Amniotic stem cell (primary cell): ENCODE measurements at regions not wholly inside any gene's neighbourhood (a gene's known extent, or its start where the extent isn't known, plus 50 kb on each side); places are given as distances from the start of the nearest gene placed in this dataset.
A peak's percentile ranks its signal among the peaks of the same experiment; 100 is the strongest.

Experiments used
- DNase-seq: peaks from one replicate; lab custom pipeline; 2025; lab: John Stamatoyannopoulos, UW

DNA sequence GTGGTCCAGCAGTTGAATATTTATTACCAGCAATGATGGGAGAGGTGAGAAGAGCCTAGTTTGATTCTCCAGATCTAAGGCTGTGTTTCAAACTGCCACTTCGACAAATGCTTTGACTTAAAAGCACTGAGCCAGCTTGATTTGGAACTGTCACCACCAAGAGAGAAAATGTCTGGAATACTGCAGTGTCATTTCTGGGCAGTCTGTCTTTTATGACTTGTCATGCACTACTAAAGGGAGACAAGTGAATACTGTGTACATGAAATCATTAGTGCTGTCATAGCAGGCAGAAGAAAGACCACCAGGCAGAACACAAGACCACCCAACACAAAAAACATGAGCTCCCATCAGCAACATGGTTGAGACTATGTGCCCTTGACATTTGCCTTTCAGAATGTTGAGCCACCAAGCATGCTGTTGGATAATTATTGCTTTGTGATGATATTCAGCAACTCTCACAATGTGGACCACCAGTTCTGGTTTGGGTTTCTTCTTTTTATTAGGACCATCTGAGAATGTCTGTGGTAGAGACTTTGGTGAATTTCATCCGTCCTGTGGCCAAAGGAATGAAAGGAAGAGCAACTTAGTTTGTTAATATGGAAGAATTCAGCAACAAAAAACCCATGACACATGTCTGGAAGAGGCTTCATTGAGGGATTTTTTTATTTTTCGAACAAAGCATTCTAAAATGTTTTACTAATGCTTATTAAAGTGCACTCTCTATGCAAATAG is 125.8 kb downstream of the NTMT2 start:
- DNase-seq = no peak

DNA sequence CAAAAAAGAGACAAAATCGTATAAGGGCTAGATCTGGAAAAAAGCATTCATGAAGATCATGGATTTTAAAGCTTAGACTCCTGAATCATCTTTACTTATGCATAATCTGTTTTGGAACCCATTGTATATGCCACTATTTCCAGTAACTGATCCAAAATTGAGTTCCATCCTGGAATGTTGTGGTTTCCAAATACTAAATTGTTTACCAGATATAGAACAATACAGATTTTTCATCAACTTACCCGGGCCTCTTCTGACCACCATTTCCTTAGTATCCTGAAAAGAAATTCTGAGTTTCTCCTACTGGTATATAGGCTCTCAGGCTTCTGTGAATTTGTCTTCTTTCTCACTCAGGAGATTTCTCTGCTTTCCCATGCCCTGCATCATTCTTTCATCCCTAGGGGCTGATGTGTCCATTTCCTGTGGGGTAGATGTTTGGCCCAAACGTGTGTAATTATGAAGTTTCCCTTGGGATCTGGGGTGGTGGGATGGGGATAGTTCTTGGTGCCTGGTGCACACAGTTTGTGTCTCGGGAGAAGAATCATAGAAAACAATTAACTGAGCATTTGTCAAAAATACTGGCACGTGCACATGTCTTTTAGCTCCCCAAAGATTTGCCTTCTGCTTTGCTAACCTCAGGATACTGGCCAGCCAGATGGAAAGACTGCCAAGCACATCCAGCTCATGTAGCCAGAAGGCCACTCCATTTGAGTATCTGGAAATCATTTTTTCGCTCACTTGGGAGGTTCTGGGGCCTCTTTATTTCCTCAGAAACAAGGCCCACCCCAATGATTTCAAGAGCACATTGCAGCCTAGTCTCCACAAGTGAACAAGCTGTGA is 127.8 kb downstream of the NTMT2 start:
- DNase-seq = no peak

DNA sequence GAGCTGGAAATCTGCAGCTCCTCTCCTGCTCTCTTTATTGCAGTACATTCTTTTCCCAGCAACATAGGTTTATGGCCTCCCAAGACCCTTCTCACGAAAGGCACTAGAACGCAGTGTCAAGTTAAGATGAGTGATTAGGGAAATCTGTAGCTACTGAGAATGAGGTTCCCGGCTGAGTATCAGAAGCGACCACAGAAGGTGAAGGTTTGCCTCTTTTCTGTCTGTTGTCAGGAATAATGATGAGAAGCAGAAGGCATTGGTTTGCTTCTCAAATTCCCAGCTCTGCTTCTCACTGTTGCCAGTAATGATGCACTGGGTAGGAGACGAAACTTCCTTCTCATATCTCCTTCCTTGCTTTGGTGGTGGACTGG is 128.4 kb downstream of the NTMT2 start:
- no peak for DNase-seq

DNA sequence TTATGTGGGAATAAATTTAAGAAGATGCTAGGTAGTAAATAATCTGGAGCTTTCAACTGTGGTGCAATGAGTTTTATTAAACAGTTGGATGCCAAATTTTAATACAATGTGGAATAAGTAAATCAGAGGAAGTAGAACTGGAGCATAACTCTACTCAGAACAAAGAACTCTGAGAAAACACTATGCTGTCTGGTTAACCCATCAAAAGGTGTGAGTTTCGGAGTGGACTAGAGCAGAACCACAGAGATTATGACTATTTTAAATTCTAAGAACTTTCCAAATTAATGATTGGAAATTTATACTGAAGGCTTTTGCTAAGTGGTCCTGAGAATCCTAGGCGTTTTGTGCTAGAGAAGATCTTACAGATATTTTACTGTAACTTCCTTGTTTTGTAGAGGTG is 132.2 kb downstream of the NTMT2 start:
- no peak for DNase-seq

DNA sequence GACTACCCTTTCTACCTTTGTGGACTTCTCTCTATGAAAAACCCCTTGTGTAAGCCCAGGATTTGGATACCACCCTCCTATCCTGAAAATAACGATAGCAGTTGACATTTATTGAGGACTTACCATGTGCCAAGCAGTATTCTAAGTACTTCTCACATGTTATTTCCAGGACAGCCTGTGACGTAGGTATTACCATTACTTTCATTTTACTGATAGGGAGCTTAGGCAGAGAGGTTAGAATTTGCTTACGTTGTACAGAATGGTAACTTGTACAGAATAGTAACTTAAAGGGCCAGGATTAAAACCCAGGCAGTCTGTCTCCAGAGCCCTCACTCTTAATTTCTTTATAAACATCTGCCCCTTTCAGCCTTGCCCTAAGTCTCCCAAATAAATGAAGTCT is 138.3 kb downstream of the NTMT2 start:
- no peak for DNase-seq

DNA sequence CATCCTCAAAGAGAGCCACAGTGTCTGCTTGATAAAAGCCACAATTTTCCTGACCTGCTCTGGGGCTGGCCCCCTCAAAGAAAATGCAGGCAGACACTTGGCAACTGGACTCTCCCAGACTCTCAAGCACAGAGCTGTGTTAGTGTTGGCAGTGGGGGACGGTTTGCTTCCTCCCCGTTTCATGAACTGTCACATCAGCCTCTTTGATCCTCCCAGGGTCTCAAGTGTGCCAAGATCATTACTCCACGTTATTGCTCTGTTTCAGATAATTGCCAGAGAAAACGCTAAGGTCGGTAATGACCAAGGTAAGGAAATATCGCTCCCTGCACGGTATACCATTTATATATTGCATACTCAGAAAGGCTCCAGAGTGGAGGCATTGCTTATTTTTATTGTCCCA is 138.8 kb downstream of the NTMT2 start:
- DNase-seq = no peak

DNA sequence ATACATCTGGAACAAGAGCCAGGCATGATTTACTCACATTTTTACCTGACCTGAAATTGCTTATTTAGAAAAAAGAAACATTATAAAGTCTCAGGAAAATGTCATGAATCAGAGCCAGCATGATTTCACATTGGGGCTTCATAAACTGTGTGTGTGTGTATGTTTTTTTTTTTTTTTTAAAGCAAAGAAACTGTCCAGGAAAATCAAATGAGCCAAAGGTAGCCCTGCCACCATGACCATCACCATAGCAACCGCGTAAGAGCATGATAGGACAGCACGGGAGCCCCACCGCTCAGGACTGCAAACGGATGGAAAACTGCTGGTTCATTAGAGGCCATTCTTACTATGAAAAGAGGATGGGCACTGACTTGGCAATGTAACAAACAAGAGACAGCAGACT is 139.2 kb downstream of the NTMT2 start:
- no peak for DNase-seq

DNA sequence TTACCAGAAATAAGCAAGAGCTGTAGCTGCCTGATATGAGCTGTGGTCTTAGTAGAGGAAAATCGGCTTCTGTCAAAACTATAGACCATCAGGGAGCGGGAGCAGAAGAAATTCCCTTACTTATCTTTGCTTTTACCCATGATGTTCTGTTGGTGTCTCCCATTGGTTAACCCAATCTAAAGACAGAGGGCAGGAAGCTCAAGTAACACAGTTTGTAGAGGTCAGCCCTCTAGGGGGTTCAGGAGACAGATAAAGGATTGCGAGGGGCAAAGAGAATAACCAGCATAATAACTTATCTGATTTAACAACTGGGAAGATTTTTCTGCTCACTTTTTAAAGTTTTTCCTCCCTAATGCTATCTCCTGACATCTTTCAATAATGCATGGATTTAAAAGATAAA is 142.4 kb downstream of the NTMT2 start:
- DNase-seq = no peak

DNA sequence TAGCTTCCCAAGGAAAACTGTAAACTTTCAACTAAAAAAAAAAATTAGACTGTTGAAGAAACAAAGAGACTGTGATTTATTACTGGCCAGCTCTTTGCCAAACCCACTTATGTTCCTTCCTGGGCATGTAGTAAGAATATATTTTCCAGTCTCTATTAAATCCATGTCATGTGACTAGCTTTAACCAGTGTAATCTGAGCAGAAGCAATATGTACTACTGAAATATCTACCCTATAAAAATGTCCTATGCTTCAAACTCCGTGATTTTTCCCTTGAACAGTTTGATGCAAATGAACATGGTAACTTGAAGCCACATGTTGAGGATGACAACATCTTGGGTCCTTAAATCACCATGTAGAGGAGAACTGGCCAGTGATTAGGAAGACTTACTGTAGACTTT is 144.5 kb downstream of the NTMT2 start:
- DNase-seq = no peak

DNA sequence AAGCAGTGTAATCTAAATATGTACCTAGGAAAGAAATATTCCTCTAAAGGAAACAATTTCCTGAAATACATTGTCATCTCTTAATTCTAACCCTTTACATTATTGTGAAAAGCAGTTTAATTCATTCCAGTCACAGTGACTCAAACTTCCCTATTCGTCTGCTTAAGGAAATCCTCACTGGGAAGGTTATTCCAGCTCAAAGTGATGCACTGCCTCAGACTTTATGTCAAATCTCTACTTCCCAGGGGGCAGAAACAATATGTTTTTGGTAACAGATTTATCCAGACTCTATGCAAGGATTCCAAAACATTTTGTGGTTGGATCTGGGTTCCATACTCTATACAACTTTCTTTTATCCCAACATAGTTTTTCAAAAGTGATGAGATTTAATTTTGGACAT is 145.2 kb downstream of the NTMT2 start:
- DNase-seq = peak; percentile 1

DNA sequence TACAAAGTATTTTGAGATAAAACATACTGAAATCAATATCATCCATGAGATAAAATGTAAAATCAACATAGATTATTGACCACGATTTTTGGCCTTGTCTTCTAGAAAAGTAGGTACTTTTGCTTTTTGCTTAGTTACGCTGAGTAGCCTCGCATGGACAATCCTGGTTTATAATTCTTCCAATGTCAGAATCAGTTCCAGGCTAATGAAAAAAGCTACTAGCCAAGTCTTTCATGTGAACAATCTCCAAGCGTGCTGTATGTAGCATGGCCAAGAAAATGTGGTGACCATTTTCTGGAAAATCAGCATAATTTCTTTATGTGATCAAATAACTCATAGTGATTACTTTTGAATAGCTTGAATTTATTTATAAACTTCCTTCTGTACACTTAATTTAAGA is 145.8 kb downstream of the NTMT2 start:
- no peak for DNase-seq

DNA sequence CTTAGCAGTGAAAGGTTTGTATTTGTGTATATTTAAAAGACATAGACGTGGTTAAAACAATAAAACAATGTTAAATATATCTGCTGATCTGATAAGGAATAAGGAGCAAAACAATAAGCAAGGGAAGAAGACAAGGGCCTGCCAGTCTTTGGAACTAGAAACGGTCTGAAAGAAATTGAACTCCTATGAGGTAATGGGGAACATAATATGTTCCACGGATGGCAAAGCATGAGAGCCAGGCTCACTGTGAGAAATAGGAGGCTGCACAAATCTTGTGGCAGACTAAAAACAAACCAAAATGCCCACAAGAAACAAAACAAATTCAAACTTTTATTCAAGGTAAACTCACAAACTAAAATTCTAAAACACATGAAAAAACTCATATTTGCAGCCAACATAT is 150.5 kb downstream of the NTMT2 start:
- no peak for DNase-seq

DNA sequence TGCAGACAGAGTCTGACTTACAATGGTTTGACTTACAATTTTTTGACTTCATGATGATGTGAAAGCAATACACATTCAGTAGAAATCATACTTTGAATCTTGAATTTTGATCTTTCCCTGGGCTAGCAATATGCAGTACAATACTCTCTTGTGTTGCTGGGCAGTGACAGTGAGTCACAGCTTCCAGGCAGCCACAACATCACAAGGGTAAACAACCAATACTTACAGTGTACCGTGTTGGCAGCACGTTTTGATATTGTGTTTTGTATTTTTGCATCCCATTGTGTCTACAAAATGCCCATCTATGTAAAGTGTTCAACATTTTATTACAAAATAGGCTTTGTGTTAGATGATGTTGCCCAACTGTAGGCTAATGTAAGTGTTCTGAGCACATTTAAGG is 150.9 kb downstream of the NTMT2 start:
- DNase-seq = no peak

DNA sequence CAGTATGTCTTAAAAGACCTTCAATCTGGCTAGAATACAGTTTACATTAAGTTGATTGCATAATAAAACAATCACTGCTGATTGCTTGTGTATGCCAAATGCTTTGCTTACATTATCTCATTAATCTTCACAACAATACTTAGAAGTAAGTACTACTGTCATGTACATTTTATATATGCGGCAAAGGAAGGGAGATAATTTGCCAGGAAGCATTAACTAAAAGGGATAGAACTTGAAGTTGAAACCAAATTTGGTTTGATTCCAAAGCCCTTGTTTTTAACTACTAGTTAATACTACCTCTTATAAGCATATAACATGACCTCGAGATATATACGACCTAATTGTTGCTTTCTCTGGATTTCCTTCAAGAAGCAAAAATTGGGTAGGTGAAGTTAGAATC is 155.8 kb downstream of the NTMT2 start:
- DNase-seq = no peak

DNA sequence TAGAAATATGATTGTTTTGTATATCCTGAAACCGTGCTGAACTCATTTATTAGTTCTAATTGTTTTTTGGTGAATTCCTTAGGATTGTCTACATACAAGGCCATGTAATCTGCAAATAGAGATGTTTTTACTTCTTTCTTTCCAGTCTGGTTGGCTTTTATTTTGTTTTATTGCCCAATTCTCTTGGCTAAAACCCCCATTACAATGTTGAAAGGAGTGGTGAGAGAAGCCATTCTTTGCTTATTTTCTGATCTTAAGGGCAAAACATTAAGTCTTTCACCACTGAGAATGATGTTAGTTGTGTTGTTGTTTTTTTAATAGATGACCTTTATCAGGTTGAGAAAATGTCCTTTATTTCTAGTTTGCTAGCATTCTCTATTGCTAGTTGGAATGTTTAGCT is 157.3 kb downstream of the NTMT2 start:
- DNase-seq = no peak

DNA sequence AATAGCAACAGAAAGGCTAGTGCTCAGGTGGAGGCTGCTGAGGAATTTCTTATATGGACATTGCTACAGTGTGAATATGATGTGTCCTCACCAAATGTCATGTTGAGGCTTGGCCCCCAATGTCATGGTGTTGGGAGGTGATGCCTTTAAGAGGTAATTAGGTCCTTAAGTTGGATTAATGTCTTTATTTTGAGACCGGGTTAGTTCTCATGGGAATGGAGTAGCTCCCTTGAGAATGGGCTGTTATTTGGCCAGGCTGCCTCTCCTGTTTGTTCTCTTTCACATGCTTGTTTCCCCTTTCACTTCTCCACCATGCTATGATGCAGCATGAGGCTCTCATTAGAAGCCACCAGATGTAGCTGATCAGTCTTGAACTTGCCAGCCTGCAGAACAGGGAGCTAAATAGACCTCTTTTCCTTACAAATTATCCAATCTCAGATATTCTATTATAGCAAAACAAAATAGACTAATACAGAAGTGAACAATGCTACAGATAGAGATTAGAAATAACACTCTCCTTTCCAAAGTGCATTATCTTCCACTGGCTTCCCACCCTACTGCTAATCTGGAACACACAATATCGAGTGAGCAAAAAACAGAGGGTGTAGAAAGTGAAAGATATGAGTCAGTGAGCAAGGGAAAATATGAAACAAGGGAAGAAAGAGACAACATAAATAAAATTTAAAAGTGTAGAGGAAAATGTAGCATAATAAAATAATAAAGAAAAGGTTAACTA is 160.2 kb downstream of the NTMT2 start:
- no peak for DNase-seq

DNA sequence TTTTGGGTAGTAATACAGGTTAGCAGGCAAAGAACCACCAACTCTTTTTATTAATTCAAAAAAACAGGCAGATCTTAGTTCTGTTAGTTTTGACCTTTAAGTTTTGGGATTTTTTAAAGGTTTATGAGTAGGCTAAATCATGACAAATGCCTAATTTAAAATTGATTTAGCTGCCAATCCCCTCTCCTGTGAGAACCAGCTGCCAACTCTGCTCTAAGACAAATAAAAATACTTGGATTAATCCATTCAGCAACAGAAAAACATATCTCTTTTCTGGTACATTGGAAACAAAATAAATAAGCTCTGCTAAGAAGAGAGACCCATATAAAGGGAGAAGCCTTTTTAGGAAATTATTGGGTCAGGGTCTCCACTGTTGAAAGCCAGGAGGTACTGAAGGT is 160.8 kb downstream of the NTMT2 start:
- DNase-seq = no peak

DNA sequence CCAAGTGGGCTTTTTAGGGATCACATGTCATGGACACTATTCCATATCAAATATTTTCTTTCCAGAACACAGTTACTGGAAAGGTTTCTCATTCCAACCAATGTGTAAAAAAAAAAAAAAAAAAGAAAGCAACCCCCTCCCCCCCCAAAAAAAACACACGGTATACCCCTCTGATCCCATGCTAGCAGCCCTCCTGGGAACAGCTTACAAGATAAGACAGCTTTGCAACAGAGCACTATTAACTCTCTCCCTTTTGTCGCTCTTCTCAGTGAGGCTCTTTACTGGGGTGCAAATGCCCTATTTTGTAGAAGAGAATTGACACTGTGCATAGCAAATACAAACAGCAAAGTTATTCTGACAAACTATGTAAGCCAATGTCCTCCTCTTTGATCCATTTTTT is 161.2 kb downstream of the NTMT2 start:
- DNase-seq = no peak

DNA sequence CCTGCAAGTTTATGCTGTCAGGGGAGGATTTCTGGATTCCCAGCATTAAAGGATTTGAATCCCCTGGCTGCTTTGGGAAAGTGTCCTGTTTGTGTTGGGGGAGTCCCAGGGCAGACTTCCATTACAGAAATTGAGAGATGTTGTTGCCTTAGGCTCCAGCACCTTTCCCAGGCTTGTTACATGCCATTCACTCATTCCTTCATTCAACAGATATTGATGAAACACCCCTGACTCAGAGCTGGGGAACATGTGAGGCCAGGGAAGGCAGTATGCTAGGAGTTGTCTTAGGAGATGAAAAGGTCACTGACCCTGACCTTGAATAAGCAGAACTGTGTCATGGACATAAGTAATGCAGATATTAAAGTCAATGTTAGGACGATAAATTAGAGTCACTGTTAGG is 161.7 kb downstream of the NTMT2 start:
- no peak for DNase-seq

DNA sequence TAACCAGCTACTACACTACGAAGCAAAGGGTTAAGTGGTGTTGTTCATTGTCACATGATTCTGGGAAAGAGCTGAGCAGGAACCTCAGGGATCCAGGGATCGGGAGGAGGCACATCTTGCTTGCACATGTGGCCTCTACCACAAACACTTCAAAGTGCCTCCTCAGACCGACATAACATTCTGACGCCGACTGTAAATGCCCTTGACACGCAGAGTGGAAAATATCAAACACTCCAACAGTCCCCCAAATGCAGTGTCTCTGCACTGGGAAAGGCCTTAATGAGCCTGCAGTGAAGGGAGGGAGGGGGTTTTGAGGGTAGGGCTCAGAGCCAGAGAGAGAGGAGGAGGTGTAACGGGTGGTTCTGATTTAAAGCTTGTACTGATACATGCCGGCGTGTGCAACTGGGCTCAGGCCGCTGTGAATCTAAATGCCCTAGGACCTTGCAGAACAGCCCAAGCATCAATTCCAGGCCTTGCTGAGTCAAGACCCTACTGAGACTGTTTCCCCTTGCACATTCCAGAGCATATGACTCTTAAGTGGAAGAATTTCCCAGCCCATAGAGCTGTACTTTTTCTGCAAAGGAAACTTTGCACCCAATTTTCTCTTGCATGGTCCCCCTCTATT is 163.7 kb downstream of the NTMT2 start:
- peak; percentile 37 for DNase-seq

DNA sequence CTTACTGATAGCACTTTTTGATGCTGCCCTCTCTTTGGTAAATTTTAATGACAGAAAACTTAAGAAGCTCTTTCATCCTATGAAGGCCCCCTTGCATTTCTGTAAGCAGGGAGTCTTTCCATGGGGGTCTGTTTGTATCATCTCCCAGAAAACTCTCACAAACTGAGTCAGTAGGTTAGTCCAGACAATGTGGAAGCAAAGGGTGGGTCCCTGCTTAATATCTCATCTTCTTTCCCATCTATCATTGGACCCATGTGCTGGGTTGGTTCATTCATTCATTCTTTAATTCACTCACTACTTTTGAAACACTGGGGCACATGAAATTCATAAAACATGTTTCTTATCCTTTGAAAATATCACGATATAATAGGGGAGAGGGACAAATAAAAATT is 164.3 kb downstream of the NTMT2 start:
- no peak for DNase-seq

DNA sequence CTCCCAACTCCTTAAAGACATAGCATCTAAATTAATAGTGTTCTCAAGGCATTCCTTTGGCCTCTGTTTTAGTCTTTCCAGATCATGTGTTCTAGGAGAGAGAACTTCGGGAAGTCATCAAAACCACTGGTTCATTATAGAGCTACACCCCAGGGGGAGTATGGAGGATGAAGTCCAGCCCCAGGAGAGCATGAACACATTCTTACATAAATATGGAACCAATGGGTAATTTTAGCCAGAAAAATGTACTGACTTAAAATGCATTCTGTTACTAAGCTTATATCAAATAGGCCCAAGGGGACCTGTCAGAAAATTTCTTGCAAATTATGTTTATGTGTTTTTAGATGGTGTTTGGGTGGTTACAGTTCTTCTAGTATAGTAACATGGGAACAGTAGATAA is 165.2 kb downstream of the NTMT2 start:
- no peak for DNase-seq

DNA sequence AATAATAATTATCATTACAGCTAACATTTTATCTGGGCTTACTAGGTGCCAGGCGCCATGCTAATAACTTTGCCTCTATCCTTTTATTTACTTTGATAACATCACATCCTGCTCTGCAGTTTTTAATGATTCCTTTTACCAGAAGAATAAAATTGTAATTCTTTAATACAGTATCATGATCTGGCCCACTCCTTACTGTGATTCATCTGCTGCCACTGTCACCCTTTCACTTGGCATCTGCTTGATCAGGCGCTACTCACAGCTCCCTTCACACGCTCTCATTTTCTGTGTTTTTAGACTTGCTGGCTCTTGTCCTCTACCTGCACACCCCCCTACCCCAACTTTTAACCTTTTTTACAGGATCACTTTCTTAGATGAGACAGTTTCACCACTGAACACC is 167.5 kb downstream of the NTMT2 start:
- no peak for DNase-seq
